ENCODE measurements at regions not wholly inside any gene's neighbourhood (a gene's known extent, or its start where the extent isn't known, plus 50 kb on each side); places are given as distances from the start of the nearest gene placed in this dataset.

GRCh38 chr2:28698545-28698944 is 53.1 kb upstream of the PPP1CB start:
- Histone ChIP-seq H3K4me3 (ENCODE audit: low read depth, low read length) (no peak overlapping the region), H3K9me3 (ENCODE audit: control insufficient read depth, insufficient read depth, low read depth, low read length) (no peaks in the 10 kb centered on the region), H3K36me3 (ENCODE audit: control insufficient read depth in 2 of 2, insufficient read depth in 1 of 2, low read length in 2 of 2) (no peaks in the 10 kb centered on the region), H3K27ac (ENCODE audit: extremely low read depth, low read depth, low read length) (no peak overlapping the region), H3K4me1 (ENCODE audit: control insufficient read depth, insufficient read depth, low read length) (no peaks in the 10 kb centered on the region)
- ChIA-PET POLR2A (interaction anchor here (0.6 to 0.7 kb wide), 2 partner anchors 15 to 18 kb away, joined by 4 to 5 read pairs; no protein-coding TSS in a partner anchor), CTCF (interaction anchor here (0.7 kb wide), 1 partner anchor 25 kb away, joined by 5 read pairs; no protein-coding TSS in a partner anchor)
- no peak for TF ChIP-seq SCRT2 (tag by site-specific recombination; IDR thresholded peaks at IDR 0.05)
- TF ChIP-seq, protein P1, sequence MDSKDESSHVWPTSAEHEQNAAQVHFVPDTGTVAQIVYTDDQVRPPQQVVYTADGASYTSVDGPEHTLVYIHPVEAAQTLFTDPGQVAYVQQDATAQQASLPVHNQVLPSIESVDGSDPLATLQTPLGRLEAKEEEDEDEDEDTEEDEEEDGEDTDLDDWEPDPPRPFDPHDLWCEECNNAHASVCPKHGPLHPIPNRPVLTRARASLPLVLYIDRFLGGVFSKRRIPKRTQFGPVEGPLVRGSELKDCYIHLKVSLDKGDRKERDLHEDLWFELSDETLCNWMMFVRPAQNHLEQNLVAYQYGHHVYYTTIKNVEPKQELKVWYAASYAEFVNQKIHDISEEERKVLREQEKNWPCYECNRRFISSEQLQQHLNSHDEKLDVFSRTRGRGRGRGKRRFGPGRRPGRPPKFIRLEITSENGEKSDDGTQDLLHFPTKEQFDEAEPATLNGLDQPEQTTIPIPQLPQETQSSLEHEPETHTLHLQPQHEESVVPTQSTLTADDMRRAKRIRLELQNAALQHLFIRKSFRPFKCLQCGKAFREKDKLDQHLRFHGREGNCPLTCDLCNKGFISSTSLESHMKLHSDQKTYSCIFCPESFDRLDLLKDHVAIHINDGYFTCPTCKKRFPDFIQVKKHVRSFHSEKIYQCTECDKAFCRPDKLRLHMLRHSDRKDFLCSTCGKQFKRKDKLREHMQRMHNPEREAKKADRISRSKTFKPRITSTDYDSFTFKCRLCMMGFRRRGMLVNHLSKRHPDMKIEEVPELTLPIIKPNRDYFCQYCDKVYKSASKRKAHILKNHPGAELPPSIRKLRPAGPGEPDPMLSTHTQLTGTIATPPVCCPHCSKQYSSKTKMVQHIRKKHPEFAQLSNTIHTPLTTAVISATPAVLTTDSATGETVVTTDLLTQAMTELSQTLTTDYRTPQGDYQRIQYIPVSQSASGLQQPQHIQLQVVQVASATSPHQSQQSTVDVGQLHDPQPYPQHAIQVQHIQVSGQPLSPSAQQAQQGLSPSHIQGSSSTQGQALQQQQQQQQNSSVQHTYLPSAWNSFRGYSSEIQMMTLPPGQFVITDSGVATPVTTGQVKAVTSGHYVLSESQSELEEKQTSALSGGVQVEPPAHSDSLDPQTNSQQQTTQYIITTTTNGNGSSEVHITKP (tag by site-specific recombination; IDR thresholded peaks at IDR 0.05) = no peak
- TF ChIP-seq ZNF350 (tag by site-specific recombination; IDR thresholded peaks at IDR 0.05) = no peak
- TF ChIP-seq ZNF76 (tag by site-specific recombination; IDR thresholded peaks at IDR 0.05; ENCODE audit: borderline replicate concordance, low read depth) = no peak
- TF ChIP-seq ZFP3 (tag by site-specific recombination; IDR thresholded peaks at IDR 0.05; ENCODE audit: low read depth) = no peak
- no peak for TF ChIP-seq ZNF214 (tag by site-specific recombination; IDR thresholded peaks at IDR 0.05; ENCODE audit: borderline replicate concordance)
- TF ChIP-seq ZNF138 (tag by site-specific recombination; IDR thresholded peaks at IDR 0.05; ENCODE audit: borderline replicate concordance) = no peak
- no peak for TF ChIP-seq ZNF37A (tag by site-specific recombination; IDR thresholded peaks at IDR 0.05)
- no peak for TF ChIP-seq ZNF174 (tag by site-specific recombination; IDR thresholded peaks at IDR 0.05)
- no peak for TF ChIP-seq ZNF23 (tag by site-specific recombination; IDR thresholded peaks at IDR 0.05; ENCODE audit: borderline replicate concordance)
